NCI-H345 treated with DMSO at 0.1 percent for 48 hours (cell line): ENCODE measurements at regions not wholly inside any gene's neighbourhood (a gene's known extent, or its start where the extent isn't known, plus 50 kb on each side); places are given as distances from the start of the nearest gene placed in this dataset.
"Not testable (repeated sequence)": the region's sequence is repeated elsewhere in the genome, so short reads cannot be mapped to it uniquely, and the experiment has no call there.

Source experiments
- DNase-seq: peaks from one replicate; lab custom pipeline; 2025; ENCODE audit not compliant: unreplicated experiment; lab: John Stamatoyannopoulos, UW

DNA sequence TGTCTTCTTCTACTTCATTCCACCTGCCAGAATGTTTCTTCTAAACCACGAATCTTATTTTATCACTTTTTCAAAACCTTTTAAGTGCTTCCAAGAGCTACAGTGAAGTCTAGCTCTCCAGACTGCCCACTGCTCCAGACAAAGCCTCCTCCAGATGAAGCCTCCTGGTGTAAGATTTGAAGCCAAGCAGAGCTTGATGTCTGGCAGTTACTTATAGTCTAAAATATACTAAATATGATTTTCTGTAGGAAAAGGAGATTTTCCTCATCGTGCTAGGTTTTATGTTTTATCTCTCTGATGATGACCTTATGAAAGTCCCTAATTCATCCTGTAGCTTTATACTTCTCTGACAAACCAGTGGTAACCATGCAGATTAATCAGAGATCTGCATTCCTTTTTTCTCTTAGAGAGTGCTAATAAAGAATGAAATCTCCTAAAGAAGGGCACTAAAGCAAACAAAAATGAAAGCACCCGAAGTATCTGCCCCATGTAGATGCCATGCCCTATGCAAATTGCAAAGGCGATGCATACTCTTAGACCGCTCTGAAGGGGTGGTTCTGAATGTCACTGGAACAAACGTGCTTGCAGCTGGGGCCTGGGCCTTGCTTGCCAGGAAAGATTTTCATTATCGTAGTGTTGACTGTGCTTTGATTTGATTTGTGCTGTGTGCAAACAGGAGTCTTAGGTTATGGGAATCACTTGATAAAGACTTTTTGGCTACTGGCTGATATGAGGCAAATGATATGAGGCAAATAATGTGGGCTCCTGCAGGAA is 314.2 kb downstream of the PID1 start:
- no peak for DNase-seq

DNA sequence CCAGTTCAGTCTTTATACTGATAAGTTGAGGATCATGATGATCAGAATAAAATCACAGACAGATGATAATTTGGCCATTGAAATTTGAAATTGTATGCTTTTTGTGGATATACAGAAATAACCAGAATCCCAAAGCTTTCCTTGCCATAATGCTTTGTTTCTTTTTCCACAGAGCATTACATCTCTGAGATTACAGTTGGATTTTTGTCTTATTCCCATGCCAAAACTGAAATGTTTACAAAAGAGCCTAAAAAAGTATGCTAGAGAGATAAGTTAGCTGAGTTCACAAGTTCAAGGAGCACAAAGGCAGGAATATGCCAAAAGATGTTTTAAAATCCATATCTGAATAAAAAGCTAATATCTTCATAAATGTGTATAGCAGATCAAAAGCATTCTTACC is 321.3 kb downstream of the PID1 start:
- no peak for DNase-seq

DNA sequence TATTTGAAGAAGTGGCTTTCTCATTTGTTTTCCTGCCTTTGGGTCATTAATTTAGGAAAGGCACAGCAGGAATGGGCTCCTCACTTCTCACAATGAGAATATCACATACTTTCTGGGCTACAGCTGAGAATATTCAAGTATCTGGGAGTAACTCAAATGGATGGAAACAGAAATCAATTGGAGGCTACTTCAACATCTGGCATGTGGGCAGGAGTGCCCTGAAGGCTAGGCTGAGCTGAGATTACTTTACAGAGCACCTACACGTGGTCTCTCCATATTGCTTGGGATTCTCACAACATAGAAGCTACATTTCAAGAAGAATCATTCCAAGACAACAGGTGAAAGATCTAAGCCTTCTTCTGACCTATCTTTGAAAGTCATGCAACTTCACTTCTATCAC is 325.4 kb downstream of the PID1 start:
- DNase-seq = no peak

DNA sequence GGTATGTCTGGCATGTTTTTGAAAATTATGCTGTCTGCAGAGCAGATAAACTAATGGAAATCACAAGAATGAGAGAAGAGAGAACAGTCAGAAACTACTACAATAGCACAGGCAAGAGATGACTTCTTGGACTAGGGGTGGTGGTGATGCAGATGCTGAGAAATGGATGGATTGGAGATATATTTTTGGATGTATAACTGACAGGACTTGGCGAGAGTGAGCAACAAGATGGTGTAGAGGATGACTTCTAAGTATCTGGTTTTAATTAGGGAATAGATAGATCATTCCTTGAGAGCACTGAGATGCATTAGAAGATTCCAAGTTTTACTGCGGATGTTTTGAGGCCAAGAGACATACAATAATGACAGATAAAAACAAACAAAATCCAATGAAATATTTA is 328.2 kb downstream of the PID1 start:
- DNase-seq = no peak

DNA sequence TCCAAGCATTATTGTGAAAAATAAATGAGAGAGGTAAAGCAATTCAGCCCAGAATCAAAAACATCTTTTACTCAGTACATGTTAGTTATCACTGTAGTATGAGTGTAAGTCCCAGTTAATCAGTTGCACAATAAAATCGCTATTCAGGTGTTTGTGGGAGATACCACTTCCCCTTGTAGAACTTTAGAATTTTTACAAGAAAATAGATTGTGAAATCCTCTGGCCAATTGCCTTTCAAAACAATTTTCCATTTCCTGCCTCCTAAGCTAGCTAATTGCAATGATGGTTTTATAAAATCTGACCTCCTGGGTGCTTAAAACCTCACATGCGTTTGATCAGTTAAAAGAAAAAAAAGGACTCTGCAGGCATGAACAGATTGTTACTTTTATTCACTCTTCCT is 332.5 kb downstream of the PID1 start:
- DNase-seq = no peak

DNA sequence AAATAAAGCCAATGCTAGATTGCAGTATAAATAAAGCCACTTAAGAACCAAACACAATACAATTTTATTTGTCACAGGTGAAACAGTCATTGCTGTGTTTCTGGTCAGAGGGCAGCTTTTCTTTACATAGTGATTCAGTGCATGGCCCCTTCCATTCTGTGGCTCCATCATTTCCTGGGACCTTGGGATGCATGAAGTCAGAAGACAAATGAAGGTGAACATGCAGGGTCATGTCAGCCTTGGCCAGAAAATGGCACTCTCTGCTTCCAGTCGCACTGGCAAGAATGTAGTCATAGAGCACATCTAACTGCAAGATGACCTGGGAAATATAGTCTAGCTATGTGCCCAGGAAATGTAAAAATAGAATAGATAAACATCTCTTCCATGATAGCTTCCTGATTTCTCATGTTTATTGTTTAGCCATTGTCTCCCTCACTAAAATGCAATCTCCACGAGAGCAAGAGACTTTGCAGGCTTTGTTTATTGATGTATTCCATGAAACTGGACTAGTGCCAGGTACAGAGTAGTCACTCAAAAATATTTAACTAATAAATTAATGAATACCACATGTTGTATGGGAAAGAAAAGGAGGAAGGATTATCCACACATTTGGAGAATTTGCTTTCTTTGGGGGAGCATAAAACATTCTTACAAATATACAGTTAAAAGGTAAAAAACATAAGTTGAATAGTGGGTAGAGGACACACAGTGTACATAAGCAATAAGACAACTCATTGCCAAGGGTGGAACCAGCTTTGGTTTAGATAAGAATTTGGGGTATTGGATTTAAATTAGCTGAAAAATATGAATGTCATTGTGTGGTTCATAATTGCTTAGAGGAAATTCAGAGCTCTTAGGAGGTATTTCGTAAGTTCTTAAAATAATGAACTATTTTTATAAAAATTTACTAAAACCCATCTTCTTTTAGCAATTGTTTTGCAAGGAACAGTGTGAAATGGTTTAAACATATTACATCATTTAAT is 343.8 kb downstream of the PID1 start:
- no peak for DNase-seq

DNA sequence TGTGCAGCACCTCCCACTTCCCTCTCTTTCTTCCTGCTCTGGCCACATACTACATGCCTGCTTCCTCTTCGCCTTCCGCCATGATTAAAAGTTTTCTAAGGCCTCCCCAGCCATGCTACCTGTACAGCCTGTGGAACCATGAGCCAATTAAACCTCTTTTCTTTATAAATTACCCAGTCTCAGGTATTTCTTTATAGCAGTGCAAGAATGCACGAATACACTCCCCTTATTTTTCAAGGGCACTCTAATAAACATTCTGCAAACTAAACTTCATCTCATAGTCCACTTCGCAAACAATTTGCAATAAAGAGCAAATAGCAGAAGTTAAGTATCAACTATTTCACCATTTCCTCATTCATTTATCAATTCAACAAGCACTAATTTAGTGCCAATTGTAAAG is 351.3 kb downstream of the PID1 start:
- no peak for DNase-seq

DNA sequence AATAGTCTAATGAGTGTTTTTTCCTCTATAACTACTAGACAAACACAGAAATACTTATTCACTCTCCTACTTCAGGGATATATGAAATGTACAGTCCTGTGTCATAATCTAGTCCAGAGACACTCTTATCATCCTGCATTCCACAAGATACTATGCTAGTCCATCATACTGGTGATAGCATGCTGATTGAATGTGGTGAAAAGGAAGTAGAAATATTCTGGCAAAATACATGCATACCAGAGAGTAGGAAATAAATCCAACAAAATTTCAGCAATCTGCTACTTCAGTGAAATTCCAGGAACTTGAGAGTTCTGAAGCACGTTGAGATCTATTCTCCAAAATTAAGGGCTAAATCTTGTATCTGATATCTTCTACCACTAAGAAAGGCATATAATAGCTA is 353.9 kb downstream of the PID1 start:
- no peak for DNase-seq

DNA sequence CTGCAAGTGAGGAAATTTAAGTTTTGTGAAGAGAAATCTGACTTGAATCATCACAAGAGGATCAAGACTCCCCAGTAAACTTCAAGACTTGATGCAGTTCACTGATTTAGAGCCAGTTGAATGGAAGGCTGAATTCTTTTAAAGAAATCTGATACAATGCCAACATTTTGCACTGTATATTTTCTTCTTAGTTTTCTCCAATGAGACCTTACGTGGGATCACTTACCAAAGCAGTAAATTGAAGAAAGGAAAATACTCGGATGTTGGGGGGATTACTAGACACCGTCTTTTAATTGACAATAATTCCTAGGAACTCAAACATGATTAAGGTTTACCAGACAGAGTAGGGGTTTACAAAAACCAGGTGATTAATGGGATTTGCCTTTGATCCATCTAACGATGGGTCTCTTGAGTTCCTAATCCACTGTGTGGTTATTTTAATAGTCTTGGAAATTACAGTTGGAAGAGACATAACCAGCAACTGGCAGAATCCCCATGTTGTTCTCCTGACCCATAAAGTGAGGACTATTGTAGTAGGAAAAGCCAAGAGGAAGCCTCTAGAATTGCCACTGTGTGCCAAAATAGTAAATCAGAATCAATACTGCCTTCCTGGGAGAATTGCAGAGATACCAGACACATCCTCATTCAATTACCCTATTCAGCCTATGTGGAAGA is 354.5 kb downstream of the PID1 start:
- DNase-seq = no peak

DNA sequence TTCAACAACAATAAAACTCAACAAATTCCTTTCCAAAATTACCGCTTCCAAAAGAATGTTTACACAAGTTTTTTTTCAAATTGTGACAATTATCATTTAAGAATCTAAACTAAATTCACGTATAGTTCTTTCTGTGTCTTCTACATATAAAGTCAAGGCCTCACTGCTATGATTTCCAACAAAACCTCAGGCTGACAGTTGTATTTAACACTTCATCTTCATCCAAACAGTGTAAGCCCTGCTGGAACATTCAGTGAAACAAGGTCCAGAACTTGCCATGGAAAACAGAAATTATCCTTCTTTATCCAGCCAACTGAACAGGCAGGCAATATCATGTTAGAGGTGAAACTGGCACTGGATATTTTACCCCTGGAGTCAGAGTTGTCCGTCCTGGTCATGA is 357.9 kb downstream of the PID1 start:
- no peak for DNase-seq

DNA sequence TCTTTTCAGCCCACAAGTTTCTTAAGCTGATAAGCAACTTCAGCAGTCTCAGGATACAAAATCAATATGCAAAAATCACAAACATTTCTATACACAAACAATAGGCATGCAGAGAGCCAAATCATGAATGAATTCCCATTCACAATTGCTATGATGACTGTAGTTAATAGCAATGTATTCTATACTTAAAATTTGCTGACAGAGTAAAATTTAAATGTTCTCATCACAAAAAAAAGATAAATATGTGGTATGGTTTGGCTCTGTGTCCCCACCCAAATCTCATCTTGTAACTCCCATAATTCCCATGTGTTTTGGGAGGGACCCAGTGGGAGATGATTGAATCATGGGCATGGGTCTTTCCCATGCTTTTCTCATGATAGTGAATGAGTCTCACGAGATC is 360.2 kb downstream of the PID1 start:
- DNase-seq = not testable (repeated sequence)

DNA sequence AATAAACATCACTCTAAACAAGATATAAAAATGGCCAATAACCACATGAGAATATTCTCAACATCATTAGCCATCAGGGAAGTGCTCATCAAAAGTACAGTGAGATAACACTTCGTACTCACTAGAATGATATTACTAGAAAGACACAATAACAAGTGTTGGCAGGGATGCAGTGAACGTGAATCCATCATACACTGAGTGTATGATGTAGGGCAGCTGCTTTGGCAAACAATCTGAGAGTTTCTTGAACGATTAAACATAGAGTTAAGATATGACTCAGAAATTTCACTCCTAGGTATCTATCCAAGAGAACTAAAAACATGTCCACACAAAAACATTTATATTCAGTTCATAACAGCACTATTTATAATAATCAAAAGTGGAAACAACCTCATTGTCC is 368.9 kb downstream of the PID1 start:
- DNase-seq = no peak

DNA sequence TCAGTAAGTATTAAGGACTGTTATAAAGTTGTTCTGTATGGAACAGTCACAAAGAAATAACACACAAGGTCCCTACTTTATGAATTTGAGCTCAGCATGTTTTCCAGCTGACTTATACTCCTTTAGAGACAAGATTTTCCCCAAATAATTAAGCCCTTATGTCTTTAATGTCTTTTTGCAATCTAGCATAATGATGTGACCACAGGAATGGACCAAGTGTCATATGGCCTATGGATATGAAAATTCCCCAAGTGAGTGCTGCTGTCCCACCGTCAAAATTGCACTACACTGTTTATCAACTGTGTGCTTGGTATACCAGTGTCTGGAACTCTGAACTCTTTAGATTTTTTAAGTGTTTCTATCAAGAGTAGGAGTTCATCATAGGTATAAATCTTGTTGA is 369.6 kb downstream of the PID1 start:
- no peak for DNase-seq

DNA sequence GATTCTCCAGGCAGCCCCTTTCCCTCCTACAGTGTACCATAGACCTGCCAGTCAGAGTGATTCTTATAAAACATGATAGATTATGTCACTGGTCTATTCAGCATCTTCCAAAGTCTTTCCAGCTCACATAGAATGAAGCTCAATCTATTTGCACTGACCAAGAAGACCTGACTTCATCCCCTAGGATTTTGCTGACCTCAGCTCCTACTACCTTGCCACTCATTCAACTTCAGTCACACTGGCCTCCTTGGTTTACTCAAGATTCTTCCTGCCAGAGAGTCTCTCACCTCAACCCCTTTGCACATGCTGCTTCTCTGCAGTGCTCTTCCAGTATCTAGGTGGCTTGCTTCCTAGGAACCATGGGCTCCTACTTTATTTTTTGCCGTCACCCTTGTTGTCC is 392.9 kb downstream of the PID1 start:
- no peak for DNase-seq

DNA sequence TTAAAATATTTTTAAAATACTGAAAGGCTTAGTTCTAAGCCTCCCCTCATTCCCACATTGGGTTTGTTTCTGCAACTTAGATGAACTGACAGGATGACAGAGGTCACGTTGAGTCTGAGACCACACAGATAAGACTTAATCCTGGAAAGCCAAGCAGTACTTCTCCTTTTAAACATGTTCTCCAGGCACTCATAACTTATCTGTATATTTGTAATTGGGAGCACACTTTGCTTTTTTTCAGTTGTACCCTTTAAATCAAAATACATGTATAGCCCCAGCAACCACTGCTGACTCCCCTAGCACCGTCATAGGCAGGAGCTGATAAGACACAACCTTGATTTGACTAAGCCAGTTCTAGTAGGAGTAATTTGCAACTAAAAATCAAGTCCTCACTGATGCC is 394.8 kb downstream of the PID1 start:
- no peak for DNase-seq

DNA sequence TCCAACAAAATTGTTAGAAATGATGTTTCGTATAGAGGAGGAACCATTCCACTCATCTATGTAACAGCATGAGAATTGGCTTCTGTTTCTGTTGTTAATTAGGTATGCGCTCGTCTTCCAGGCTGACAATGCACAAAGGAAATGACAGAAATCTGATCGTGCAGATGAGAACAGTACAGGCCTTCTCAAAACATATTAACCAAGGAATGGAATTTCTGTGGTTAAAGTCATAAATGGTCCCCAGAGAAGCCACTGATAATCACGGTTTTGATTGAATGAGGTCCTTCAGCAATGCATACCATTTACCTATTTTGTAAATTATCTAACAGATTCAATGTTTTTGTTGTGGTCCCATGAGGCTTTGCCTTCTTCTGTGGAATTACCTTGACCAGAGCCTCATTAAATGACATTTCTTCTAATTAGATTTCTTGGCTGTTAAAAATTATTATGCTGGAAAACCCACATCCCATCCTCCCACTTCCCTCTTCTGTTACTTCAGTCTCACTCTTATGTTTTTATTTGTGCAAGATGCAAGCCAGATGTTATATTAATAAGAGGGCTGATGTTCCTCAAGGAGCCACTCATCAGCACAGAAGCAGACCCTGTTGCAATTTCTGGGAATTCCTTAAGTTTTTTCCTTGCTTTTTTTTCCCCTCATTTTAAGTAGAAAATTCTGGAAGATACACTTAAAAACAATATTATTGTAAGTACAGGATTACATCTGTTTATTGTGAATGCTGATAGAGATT is 395.8 kb downstream of the PID1 start:
- DNase-seq = no peak

DNA sequence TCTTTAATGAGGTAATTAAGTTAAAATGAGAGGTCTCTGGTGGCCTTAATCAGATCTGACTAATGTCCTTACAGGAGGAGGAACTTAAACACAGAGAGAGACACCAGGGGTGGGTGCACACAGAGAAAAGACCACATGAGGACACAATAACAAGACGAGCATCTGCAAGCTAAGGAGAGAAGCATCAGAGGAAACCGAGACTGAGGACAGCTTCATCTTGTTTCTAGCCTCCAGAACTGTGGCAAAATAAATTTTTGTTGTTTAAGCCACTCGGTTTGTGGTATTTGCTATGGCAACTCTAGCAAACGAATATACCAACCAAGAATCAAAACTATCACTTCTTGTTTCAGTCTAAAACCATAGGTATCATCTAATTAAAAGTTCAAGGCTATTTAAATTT is 400.1 kb downstream of the PID1 start:
- DNase-seq = no peak

DNA sequence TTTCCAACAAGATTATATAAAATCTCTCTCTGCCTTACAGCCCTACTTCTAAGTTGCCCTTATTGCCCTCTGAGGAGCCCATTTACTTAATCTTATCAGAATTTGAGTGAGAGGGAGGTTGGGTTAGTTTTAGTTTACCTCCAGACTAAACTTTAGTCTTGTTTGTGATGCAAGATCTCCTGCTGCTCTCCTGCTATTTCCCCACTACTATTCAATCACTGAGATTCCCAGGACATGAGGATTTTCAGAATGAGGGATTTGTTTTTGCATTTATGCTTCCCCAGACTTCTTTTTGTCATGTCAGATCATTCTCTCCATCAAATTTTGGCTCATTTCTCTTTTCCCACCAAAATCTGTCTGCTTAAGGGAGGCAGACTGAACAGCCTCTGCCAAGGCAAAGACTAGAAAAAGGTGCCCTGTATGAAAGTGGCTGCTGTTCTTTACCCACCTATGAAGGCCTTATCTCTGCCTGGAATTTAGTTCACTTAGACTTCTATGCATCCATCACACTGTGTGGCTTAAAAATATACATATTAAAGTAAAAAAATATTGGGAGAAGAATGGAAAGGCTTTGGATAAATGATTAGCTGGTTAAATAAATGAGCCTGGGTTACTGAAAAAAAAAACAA is 401.3 kb downstream of the PID1 start:
- DNase-seq = no peak

DNA sequence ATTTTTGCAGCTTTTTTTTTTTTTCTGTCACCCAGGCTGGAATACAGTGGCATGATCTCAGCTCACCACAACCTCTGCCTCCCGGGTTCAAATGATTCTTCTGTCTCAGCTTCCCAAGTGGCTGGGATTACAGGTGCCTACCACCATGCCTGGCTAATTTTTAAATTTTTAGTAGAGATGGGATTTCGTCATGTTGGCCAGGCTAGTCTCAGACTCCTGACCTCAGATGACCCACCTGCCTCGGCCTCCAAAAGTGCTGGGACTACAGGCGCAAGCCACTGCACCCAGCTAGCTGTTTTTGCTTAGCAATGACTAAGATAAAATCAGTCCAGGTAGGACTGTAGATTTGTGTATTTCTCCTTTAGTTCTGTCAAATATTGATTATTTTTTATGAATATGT is 403.7 kb downstream of the PID1 start:
- DNase-seq = no peak

DNA sequence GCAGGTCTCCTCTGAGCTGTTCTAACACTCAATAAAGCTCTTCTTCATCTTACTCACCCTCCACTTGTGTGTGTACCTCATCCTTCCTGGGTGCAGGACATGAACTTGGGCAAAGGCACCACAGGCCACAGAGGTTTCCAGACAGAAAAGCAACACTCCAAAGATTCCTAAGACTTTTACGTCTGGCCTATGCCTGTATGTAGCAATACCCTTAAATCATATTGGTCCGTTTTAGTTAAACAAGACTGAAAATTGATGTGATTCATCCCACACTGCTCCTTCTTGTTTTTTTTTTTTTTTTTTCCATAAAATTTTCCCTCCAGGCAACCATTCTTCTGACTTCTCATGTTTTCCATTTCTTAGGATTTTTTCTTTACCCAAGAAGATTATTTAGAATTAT is 404.3 kb downstream of the PID1 start:
- DNase-seq = no peak

DNA sequence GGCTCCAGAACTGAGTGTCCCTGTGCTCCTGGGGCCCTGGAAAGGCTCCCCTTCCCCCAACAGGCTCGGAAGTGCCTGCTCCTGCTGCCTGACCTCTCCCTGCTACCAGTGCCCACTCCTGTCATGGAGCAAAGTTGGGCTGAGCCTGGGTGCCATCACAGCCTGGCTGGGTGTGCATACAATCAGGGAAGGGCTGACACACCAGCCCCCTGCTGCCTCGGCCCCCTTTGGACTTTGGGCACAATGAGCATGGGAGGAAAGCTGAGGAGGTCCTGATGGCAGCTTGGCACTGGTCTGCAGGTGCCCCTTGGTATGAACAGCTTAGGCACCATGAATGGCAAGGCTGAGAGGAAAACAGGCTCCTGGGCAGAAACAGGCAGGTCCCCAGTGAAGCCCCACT is 405.0 kb downstream of the PID1 start:
- DNase-seq = no peak
